ENCODE measurements at regions not wholly inside any gene's neighbourhood (a gene's known extent, or its start where the extent isn't known, plus 50 kb on each side); places are given as distances from the start of the nearest gene placed in this dataset.

DNA sequence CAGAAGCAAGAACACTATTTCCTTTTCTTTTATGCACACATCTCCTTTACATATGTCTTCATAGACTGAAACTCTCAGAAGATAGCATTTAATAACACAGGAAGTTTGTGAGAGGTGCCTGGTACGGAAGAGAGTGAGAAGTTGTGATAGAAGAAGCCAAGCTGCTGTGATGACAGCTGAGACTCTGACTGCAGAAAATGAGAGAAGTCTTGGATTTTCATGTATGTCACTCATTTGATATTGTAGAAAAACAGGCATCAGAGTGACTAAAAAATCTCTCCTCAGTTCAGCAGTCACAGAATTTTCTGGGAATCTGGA is 154.9 kb upstream of the BMP2 start:
- TF ChIP-seq, protein P1, sequence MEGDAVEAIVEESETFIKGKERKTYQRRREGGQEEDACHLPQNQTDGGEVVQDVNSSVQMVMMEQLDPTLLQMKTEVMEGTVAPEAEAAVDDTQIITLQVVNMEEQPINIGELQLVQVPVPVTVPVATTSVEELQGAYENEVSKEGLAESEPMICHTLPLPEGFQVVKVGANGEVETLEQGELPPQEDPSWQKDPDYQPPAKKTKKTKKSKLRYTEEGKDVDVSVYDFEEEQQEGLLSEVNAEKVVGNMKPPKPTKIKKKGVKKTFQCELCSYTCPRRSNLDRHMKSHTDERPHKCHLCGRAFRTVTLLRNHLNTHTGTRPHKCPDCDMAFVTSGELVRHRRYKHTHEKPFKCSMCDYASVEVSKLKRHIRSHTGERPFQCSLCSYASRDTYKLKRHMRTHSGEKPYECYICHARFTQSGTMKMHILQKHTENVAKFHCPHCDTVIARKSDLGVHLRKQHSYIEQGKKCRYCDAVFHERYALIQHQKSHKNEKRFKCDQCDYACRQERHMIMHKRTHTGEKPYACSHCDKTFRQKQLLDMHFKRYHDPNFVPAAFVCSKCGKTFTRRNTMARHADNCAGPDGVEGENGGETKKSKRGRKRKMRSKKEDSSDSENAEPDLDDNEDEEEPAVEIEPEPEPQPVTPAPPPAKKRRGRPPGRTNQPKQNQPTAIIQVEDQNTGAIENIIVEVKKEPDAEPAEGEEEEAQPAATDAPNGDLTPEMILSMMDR (IDR thresholded peaks at IDR 0.05; ENCODE audit: insufficient read depth, low read length, poor library complexity, severe bottlenecking): no peak
- no peak for TF ChIP-seq EZH2phosphoT487 (conservative IDR thresholded peaks at IDR 0.05; ENCODE audit: low read length)

Measured in SU-DHL-6 (cell line).